Ramos (cell line): ENCODE measurements at regions not wholly inside any gene's neighbourhood (a gene's known extent, or its start where the extent isn't known, plus 50 kb on each side); places are given as distances from the start of the nearest gene placed in this dataset.

Experiments
- in situ Hi-C: fragments of 300-500 bp; cut with MboI; formaldehyde crosslinking; loops from one replicate; pipeline ENCODE4 v1.14.3; 2022; ENCODE audit warnings: low sequenced_read_pairs; ENCODE audit not compliant: unreplicated experiment

DNA sequence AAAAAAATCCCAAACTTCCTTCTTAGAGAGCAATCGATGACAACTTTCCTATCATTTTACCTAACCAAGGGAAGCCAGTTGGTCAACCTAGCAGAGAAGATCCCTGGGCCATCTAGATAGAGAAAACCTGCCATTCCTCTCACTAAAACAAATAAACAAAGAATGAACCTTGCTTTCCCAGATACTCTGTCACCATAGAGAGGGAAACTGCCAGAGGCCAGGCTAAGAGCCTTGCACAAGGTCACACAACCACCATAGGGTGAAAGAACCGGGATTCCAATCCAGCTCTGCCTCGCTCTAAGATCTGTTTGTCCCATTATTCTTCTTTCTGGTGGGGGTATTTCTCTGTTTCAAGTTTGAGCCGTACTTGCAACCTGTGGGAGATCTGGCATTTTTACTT, 154.6 kb downstream of the CYRIA start:
- in situ Hi-C loops: no loop called here

DNA sequence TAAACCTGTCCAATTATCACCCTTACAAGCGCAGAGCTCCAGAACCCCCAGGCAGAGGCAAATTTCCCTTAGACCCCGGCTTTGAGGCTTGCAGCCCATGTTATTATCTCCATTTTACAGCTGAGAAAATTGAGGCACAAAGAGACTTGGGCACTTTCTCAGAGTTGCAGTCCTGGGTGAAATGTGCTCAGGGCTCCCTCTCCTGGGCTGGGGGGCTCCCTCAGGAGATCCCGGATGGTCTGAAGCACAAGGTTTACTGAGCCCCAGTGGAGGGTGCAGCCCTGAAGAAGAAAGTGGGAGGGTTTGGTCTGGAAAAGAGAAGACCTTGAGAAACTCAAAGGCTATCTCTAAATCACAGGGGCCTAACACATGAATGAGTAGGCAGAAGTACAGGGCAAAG, 156.6 kb downstream of the CYRIA start:
- in situ Hi-C loops: no loop called here

DNA sequence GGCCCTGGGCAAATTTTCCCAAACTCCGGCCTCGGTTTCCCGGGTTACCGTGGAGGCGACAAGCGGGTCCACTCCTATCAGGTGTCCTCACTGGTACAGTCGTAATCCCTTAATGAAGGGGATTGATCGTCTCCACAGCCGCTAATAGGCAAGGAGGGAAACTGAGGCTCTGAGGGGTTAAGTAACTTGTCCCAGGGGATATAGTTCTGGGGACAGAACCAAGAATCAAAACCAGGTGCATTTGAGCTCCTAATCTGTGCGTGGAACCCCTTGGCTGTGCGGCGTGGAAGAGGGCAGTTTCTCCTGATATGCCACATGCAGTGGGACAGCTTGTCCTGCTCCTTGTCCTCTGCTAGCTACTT, 157.2 kb downstream of the CYRIA start:
- in situ Hi-C loops: no loop called here

DNA sequence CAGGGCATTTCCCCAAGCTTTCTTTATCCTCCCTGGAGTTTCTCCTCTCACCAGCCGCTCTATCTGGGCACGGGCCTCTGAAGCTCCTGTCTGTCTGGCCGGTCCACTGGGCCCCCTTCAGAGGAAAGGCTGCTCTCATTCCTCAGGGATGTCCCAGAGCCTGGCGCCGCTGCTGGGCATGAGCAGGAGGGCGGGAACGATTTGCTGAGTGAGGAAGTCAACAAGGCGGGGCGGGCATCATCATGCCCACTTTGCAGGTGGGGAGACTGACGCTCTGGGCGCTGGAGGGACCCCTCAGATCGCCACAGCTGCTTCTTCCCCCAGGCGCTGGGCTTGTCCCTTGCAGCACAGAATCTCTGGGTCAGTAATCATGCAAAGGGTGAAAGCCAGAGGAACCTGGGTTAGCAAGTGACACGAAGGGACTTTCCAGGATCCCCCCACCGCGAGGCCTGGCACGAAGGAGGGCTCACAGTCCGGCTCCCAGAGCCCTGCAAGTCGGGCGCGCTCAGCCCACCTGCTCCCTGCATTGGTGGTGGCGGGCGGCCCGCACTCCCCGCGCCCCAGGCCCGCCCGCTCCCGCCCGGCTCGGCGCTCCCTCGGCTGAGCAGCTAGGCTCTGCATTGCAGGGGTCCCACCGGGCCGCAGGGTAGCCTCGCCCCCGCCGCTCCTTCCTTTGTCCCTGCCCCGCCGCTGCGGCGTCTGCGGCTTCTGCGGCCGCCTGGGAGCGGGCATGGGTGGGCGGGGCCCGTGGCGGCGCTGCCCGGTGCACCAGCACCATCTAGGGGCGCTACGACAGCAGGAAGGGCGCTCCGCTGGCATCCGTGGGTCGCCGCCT, 157.8 kb downstream of the CYRIA start:
- in situ Hi-C loops: no loop called here

DNA sequence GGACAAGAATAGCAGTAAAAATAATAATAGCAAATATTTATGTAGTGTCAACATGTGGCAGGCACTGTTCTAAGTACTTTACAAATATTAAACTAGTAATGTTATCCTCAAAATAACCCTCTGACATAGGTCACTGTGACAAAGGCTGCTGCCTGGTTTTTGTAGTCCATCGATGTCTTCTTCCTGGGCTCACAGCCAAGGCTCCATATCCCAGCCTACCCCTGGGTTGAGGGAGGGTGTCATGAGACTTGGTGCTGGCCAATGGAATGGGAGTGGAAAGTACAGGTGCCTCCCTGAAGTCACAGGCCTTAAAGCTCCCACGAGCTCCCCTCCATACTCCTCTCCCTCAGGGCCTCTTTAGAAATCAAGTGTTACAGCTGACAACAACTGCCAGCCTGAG, 159.3 kb downstream of the CYRIA start:
- in situ Hi-C loops: no loop called here

DNA sequence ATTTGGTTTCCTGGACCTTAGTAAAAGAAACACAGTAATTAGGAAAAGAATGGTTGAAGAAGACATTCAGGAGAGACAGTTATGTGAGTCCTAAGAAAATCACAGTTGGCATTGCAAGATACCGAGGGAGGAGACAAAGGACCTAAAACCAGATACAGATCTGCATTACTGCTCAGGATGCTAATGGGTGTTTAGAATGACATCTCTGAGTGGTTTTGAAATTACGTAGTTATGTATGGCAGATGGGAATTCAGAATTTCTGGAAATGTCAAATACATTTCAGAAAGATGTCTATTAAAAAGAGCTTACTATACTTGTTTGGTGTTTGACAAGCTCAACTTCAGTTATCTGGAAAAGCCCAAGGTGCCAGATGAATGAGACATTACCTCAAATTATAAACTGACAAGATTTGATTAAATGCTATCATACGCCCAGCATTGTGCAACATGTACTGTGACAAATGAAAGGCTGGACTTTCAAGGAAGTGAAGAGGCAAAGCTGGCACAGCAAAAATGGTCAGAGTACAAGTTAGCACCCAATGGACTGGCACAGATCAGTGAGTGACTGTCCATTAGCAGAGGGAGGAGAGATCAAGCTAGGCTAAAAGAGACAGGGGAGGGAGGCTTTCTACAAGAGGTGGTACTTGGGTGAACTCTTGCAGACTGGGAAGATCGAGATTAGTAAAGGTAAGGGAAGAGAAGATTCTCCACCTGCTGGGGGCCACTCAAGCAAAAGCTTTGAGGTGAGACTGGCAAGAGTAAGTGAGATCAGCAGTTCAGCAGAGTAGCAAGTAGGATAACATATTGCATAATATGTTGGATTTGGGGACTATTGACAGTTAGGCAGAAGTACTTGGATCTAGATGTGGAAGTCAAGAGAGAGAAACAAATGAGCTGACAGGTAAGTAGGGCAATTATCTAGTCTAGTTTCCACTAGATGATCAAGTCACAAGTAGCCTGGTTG, 168.9 kb downstream of the CYRIA start:
- in situ Hi-C loops: no loop called here

DNA sequence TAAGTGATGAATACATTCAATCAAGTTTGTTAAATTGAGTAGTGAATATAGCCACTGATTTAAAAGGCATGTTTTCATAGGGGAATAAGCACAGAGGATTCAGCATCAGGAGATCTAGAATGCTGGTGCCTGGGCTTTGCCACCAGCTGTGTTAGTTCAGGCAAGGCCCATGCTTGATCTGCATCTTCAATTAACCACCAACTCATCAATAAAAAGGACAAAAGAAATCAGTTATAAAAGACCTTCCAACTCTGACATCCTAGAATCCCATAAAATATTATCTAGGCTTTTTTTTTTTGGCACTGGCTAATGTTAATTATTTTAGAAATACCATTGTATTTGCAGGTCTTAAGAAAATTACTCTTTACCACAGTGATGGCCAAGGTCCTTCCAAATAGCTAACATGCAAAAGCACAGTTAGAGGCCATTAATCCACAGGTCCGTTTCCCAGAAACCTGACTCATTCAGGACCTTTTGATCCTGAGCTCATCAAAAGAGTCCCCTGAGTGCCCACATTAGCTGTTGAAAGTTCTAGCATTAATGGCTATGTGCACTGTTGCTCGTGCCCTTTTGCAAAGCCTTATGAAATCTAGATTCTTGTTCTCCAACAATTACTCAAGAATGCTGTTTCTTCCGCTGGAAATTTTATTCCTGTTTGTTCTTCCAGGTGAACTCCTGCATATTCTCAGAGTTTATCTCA, 170.0 kb downstream of the CYRIA start:
- in situ Hi-C loops: no loop called here

DNA sequence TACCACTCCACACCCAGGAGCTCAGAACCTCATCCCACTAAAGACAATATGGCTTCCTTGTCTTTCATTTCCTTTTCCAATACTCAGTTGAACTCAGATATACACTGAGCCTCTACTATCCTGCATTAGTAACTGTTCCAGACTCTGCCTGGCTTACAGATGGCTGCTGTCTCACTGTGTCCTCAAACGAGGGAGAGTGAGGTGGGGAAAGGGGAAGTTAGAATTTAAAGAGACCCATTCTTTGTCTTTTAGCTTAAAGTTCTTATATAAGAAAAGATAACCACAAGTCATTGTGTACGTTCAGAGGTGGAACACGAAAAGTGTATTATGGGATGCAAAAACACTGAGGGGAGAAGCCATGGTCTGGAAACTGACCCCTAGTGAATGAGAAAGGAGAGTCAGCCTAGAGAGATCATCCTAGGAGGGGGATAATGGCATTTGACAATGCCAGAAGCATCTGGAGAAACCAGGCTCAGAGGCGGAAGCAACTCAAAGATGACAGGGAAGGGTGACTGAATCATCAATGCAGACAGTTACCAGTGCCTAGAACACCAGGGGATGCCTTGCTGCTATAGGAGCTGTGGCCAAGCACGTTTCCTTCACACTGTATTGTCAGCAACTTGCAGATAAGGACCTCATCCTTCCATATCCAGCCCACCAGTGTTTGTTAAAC, 170.7 kb downstream of the CYRIA start:
- in situ Hi-C loops: no loop called here

DNA sequence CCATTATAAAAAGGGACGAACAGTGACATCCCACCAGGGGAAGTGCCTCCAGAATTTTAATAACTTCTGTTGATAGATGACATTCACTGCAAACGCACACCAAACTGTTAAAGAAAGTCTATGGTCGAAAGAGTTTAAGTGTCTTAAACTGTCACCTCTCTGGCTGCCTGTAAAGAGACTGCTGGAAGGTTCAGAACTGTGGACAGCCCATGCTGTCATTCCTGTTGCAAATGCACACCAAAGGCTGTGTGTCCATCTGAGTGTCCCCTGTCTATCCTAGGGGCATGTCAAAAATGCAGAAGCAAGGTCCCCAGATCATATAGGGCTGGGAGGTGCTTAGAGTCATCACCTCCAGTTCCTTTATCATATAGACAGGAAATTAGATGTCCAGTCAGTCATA, 171.8 kb downstream of the CYRIA start:
- in situ Hi-C loops: no loop called here

DNA sequence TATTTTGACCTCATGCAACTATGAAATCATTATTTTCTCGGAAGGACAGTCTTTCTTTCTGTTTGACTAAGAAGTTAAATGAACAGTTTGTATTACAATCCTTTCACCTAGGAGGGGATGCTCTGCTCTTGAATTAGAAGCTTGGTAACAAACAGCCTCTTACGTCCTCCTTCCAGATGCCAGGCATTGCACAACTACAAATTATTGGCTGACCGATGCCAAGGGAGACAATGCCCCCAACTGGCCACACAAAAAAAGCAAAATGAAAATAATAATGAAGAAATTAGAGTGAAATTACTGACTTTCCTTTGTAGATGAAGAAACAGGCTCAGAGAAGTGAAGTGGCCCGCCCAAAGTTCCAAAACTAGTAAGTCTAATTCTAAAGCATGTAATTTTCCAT, 177.9 kb downstream of the CYRIA start:
- in situ Hi-C loops: no loop called here

DNA sequence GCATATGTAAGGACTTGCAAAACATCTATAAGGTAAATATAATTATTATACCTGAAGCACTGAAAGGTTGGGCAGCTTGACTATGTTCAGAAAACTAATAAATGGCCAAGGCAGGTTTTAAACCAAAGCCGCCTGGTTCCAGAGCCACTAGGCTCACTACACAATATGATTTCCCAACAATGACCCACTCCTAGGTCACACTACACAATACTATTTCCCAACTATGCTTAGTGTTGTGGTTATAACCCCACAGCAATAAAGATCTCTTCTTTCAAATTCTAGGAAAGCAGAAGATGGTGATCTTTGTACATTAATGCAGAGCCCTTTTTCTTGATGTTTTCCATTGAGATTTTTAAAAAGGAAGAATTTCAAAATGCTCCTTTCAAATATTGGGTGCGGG, 180.4 kb downstream of the CYRIA start:
- in situ Hi-C loops: no loop called here

DNA sequence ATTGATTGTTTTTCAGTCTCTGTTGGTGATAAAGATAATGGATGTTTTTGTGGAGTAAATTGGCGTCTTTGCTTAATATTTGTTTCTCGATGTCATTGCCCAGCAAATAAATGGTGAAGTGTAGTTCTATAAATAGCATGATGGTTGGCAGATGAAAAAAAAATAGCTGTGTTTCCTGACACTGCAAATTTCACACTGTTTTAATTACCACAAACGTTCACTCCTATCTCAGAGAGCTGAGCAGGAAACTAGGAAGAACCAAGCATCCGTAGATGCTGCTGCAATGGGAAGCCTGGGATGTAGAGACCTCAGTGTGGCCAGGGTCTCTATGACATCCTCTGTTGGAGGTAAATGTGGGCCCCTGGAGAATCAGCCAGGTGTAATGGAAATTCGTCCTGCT, 183.2 kb downstream of the CYRIA start:
- in situ Hi-C loops: no loop called here

DNA sequence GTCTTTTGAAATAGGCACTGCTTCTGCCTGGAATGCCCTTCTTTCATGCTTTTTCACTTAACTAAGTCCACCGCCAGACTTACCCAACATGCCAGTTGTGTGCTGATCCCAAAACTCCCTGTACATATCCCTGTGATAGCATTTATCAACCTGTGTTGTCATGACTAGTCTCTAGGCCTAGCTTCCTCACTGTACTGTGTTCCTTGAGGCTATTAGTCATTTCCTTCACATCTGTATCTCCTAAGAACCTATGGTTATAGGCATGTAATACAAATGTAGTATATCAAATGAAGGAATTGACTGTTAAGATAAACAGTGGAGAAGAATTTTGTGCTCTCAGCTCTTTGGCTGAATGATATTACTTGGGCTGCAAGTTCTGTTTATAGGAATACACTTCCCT, 184.3 kb downstream of the CYRIA start:
- in situ Hi-C loops: no loop called here

DNA sequence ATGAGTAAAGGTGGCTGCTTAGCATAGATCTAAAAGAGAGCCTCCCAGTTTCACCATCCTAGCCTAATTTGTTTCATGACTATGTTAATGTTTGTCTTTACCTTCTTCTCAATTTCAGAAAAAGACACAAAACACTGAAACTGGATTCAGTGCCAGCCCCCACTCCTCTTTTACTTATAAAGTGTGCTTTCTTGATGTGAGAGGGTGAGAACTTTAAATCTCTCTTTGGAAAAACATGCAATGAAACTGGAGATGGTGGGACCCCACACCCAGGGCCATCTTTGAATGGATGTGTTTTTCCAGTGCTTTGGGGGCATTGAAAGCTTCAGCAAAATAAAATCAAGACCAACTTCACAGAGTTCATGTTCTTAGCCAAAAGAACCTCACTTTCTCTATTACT, 185.9 kb downstream of the CYRIA start:
- in situ Hi-C loops: no loop called here

DNA sequence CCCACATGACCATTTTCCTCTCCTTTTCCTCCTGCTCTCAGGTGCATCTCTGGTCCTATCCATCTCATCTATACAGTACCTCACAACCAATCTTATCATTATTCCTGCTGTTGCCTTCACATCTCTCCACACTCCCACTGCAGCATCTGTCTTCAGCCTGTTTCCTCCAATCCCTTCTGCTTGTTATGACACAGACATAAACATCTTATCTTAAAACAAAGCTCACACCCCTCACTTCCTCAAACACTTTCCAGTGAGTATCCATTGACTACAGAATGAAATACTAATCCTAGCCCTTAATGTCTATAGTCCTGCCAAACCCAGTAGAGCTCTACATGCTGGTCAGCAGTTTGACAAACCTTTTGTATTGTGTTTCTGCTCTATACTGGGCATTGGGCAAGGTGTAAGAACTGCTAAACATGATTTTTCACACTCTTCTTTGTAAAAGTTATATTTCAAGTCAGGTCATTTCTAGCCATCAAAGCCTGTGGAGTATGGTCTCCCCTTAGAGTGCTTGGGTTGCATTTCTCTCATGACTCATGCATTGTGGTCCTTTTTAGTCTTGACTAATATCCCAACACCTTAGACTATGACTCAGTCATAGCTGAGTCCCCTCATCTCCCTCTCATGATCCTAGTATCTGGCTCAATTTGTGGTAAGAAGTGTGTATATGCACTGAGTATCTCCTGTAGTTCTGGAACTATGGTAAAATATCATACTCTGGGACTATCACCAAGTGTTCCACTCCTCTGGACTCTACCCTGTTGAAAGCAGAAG, 187.0 kb downstream of the CYRIA start:
- in situ Hi-C loops: no loop called here

DNA sequence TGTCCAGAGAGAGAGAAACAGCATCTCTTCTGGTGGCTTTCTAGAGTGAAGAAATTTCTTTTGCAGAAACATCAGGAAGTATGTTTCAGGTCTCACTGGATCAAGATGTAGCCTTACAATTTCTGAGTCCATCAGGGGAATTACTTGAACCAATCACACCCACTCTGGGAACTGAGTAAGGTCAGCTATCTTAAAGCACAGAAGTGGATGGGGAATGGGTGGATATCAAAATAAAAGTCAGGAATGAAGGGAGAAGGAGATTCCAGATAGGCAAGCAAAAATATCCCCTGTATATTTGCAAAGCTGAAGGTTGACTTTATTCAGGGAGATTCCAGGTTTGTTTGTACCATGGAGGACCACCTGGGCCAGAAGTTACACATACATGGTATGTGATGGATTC, 188.0 kb downstream of the CYRIA start:
- in situ Hi-C loops: no loop called here

DNA sequence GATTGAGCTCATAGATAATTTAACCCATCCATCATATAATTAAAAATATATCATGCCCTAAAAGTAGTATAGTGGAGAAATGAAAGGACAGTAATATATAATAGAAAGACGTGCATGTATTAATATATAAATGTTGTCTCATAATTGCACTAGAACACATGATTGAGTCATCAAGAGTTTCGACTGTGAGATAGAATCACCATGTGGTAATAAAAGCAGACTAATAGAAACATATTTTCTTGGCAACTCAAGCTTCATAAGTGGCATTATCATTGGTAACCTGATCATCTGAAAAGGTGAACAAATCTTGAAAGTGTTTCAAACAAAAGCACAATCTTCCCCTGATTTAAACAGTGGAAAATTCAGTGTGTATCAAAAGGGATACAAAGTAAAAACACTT, 188.8 kb downstream of the CYRIA start:
- in situ Hi-C loops: no loop called here

DNA sequence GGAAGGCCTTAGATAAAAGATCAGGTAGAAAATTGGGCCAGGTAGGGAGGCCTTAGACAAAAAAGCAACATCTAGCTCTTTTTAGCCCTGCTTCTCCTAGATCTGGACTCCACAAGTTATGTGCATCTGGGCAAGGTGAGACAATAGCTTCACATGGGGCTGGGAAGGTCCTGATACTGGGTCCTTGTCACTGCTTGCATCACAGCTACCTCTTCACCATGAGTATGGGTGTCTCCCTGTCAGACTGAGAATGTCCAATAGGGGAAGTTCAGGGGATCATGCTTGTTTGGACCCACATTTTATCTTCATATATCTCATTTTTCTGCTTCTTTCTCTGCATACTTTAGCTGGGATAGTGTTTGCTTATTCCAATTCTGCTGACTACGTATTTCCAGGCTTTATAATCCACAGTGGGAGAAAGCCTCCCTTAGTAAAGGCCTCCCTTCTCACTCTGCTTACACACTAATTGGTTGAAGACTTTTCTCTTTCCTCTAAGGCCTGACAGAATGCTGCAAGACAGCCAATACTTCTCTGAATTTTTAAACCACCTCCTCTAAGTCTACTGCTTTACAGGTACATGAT, 189.6 kb downstream of the CYRIA start:
- in situ Hi-C loops: no loop called here

DNA sequence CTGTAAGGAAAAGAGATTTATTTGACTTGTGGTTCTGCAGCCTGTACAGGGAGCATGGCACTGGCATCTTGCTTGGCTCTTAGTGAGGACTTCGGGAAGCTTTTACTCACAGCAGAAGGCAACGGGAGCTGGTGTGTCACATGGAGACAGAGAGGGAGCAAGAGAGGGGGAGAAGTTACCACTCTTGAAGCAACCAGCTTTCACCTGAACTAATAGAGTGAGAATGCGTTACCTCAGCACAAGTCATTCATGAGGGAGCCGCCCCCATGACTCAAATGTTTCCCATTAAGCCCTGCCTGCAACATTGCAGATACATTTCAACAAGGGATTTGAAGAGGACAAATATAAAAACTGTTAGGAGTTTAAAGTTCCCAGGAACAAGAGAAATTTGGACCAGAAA, 190.0 kb downstream of the CYRIA start:
- in situ Hi-C loops: no loop called here
